Hepatocyte (in vitro differentiated cells): ENCODE measurements at regions not wholly inside any gene's neighbourhood (a gene's known extent, or its start where the extent isn't known, plus 50 kb on each side); places are given as distances from the start of the nearest gene placed in this dataset.

Source experiments
- DNase-seq: peaks from one replicate; pipeline ENCODE4 v3.0.0-alpha.2; 2016; ENCODE audit warnings: low spot score
- H2AFZ ChIP-seq: fragments of 200-600 bp; sonication (generic); 2 replicates; pipeline ENCODE4 v1.6.0; 2016; ENCODE audit warnings: antibody characterized with exemption, mild to moderate bottlenecking
- H3K27ac ChIP-seq: fragments of 200-600 bp; sonication (generic); 2 replicates; pipeline ENCODE4 v1.5.1; 2016; ENCODE audit warnings: mild to moderate bottlenecking
- H3K27me3 ChIP-seq: fragments of 200-600 bp; sonication (generic); 2 replicates; pipeline ENCODE4 v1.6.1; 2016
- H3K36me3 ChIP-seq: fragments of 200-600 bp; sonication (generic); replicated peaks from 2 replicates; pipeline ENCODE4 v1.5.1; 2016; ENCODE audit warnings: low read depth; ENCODE audit not compliant: insufficient read depth
- H3K4me1 ChIP-seq: fragments of 200-600 bp; sonication (generic); 2 replicates; pipeline ENCODE4 v1.5.1; 2016; ENCODE audit warnings: mild to moderate bottlenecking, moderate library complexity; ENCODE audit not compliant: insufficient read depth
- H3K4me2 ChIP-seq: fragments of 200-600 bp; sonication (generic); 2 replicates; pipeline ENCODE4 v1.6.0; 2016
- H3K4me3 ChIP-seq: fragments of 200-600 bp; sonication (generic); 2 replicates; pipeline ENCODE4 v1.5.1; 2016; ENCODE audit warnings: mild to moderate bottlenecking
- H3K79me2 ChIP-seq: fragments of 200-600 bp; sonication (generic); 2 replicates; pipeline ENCODE4 v1.6.0; 2017; ENCODE audit warnings: mild to moderate bottlenecking
- H3K9me2 ChIP-seq: fragments of 200-600 bp; sonication (generic); replicated peaks from 2 replicates; pipeline ENCODE4 v1.6.0; 2017; ENCODE audit warnings: mild to moderate bottlenecking; ENCODE audit not compliant: insufficient read depth
- H3K9me3 ChIP-seq: fragments of 200-600 bp; sonication (generic); 2 replicates; pipeline ENCODE4 v1.5.1; 2016; ENCODE audit warnings: low read depth, mild to moderate bottlenecking
- H4K20me1 ChIP-seq: fragments of 200-600 bp; sonication (generic); 2 replicates; pipeline ENCODE4 v1.6.0; 2016; ENCODE audit warnings: mild to moderate bottlenecking; ENCODE audit not compliant: insufficient read depth, poor library complexity, severe bottlenecking
- CTCF ChIP-seq: fragments of 200-600 bp; sonication (generic); IDR thresholded peaks from 2 replicates; pipeline ENCODE4 v1.5.1; 2016; ENCODE audit warnings: antibody characterized with exemption, mild to moderate bottlenecking; ENCODE audit not compliant: poor library complexity
- EZH2 ChIP-seq: fragments of 200-600 bp; sonication (generic); IDR thresholded peaks from 2 replicates; pipeline ENCODE4 v1.6.1; 2016; ENCODE audit warnings: antibody characterized with exemption, mild to moderate bottlenecking, borderline replicate concordance
- EZH2phosphoT487 ChIP-seq: fragments of 200-600 bp; sonication (generic); IDR thresholded peaks from one replicate; pipeline ENCODE4 v1.6.1; 2018; ENCODE audit warnings: antibody characterized with exemption, mild to moderate bottlenecking, low read depth, moderate library complexity; ENCODE audit not compliant: unreplicated experiment, severe bottlenecking
- WGBS: methylation state at CpG from one replicate; pipeline ENCODE4 v1.1.6; 2016; ENCODE audit warnings: low lambda C conversion rate; ENCODE audit errors: missing lambda C conversion rate; 5-methylcytosine and 5-hydroxymethylcytosine counted together

GRCh38 chr12:68102731-68103130, 56.8 kb downstream of the IFNG start:
- Histone ChIP-seq H3K4me2 (peak overlapping the region; percentile 2), H3K9me3 (no peaks in the 10 kb centered on the region), H3K9me2 (no peaks in the 10 kb centered on the region), H3K4me1 (peaks cover 10% of the 10 kb centered on the region), H3K79me2 (no peaks in the 10 kb centered on the region), H3K27me3 (no peaks in the 10 kb centered on the region), H4K20me1 (no peaks in the 10 kb centered on the region), H3K27ac (peak overlapping the region; percentile 14), H3K4me3 (no peak overlapping the region), H3K36me3 (no peaks in the 10 kb centered on the region), H2AFZ (no peak overlapping the region)
- no peak for DNase-seq
- TF ChIP-seq EZH2 (no peak), CTCF (no peak), EZH2phosphoT487 (no peak)
- 51% methylated on average over 2 of the region's 2 CpGs for WGBS

GRCh38 chr12:68102163-68102562, 57.4 kb downstream of the IFNG start:
- no peaks in the 10 kb centered on the region for H4K20me1 ChIP-seq
- H3K4me3 ChIP-seq, result no peak overlapping the region
- H3K27me3 ChIP-seq, result no peaks in the 10 kb centered on the region
- peak overlapping the region; percentile 2 for H3K4me2 ChIP-seq
- H3K4me1 ChIP-seq, result peaks cover 10% of the 10 kb centered on the region
- no peaks in the 10 kb centered on the region for H3K9me2 ChIP-seq
- WGBS, result 47% methylated on average over 2 of the region's 2 CpGs
- H2AFZ ChIP-seq, result no peak overlapping the region
- H3K36me3 ChIP-seq, result no peaks in the 10 kb centered on the region
- H3K9me3 ChIP-seq, result no peaks in the 10 kb centered on the region
- peak overlapping the region; percentile 69 for H3K27ac ChIP-seq
- peak; percentile 19 for DNase-seq
- H3K79me2 ChIP-seq, result no peaks in the 10 kb centered on the region
- TF ChIP-seq EZH2 (no peak), CTCF (no peak), EZH2phosphoT487 (no peak)

- no peak overlapping the region for H3K27ac ChIP-seq
- peaks cover 10% of the 10 kb centered on the region for H3K4me1 ChIP-seq
- WGBS, result 63% methylated on average over 3 of the region's 3 CpGs
- H4K20me1 ChIP-seq, result no peaks in the 10 kb centered on the region
- no peaks in the 10 kb centered on the region for H3K9me2 ChIP-seq
- H3K36me3 ChIP-seq, result no peaks in the 10 kb centered on the region
- no peak for TF ChIP-seq CTCF
- TF ChIP-seq EZH2, result no peak
- no peak for TF ChIP-seq EZH2phosphoT487
- no peaks in the 10 kb centered on the region for H3K79me2 ChIP-seq
- H3K4me2 ChIP-seq, result no peak overlapping the region
- no peaks in the 10 kb centered on the region for H3K27me3 ChIP-seq
- DNase-seq, result no peak
- no peak overlapping the region for H2AFZ ChIP-seq
- no peaks in the 10 kb centered on the region for H3K9me3 ChIP-seq
- no peak overlapping the region for H3K4me3 ChIP-seq
Measured at GRCh38 chr12:68100241-68100640, 59.3 kb downstream of the IFNG start.

- no peak overlapping the region for H3K4me2 ChIP-seq
- no peaks in the 10 kb centered on the region for H3K27me3 ChIP-seq
- no peaks in the 10 kb centered on the region for H3K9me2 ChIP-seq
- no peak for DNase-seq
- peaks cover 10% of the 10 kb centered on the region for H3K4me1 ChIP-seq
- H3K9me3 ChIP-seq, result no peaks in the 10 kb centered on the region
- H3K27ac ChIP-seq, result no peak overlapping the region
- H3K36me3 ChIP-seq, result no peaks in the 10 kb centered on the region
- TF ChIP-seq EZH2phosphoT487 (no peak), EZH2 (no peak), CTCF (no peak)
- 79% methylated on average over 1 of the region's 1 CpG for WGBS
- H2AFZ ChIP-seq, result no peak overlapping the region
- no peaks in the 10 kb centered on the region for H4K20me1 ChIP-seq
- H3K79me2 ChIP-seq, result no peaks in the 10 kb centered on the region
- no peak overlapping the region for H3K4me3 ChIP-seq
Measured at GRCh38 chr12:68098939-68099338, 60.6 kb downstream of the IFNG start.
